ENCODE measurements at regions not wholly inside any gene's neighbourhood (a gene's known extent, or its start where the extent isn't known, plus 50 kb on each side); places are given as distances from the start of the nearest gene placed in this dataset.

DNA sequence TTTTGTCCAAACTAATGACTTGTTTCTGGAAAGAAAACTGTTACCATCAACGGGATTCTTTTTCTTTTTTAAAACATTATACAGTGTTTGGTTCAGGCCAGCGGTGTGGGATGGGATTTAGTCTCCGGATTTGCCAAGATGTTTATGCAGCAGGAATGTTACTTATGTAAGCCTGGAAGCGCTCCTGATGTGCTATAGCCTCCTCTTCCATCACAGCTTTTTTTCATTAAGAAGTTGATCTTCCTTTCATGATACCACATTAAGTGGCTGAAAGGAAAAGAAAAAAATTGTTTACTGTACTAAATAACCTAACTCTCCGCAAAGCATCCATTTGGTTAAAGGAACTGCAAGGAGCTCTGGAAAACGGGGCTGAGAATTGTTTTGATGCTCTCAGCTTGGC lies 120.5 kb upstream of the ALDH1A3 start:
- no peak for TF ChIP-seq TAF1 (IDR thresholded peaks at IDR 0.05; ENCODE audit: borderline replicate concordance, insufficient read depth, low read length)
- no peak for TF ChIP-seq POLR2AphosphoS5 (IDR thresholded peaks at IDR 0.05; ENCODE audit: low read depth, low read length)
- TF ChIP-seq, protein P1, sequence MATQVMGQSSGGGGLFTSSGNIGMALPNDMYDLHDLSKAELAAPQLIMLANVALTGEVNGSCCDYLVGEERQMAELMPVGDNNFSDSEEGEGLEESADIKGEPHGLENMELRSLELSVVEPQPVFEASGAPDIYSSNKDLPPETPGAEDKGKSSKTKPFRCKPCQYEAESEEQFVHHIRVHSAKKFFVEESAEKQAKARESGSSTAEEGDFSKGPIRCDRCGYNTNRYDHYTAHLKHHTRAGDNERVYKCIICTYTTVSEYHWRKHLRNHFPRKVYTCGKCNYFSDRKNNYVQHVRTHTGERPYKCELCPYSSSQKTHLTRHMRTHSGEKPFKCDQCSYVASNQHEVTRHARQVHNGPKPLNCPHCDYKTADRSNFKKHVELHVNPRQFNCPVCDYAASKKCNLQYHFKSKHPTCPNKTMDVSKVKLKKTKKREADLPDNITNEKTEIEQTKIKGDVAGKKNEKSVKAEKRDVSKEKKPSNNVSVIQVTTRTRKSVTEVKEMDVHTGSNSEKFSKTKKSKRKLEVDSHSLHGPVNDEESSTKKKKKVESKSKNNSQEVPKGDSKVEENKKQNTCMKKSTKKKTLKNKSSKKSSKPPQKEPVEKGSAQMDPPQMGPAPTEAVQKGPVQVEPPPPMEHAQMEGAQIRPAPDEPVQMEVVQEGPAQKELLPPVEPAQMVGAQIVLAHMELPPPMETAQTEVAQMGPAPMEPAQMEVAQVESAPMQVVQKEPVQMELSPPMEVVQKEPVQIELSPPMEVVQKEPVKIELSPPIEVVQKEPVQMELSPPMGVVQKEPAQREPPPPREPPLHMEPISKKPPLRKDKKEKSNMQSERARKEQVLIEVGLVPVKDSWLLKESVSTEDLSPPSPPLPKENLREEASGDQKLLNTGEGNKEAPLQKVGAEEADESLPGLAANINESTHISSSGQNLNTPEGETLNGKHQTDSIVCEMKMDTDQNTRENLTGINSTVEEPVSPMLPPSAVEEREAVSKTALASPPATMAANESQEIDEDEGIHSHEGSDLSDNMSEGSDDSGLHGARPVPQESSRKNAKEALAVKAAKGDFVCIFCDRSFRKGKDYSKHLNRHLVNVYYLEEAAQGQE (IDR thresholded peaks at IDR 0.05; ENCODE audit: insufficient read depth in 1 of 2, low read depth in 2 of 2, low read length in 2 of 2) = no peak
- no peak for TF ChIP-seq SIN3A (IDR thresholded peaks at IDR 0.05; ENCODE audit: borderline replicate concordance, insufficient read depth, low read length)
- TF ChIP-seq FOXP2 (optimal IDR thresholded peaks at IDR 0.05; ENCODE audit: borderline replicate concordance, extremely low read depth, extremely low read length, insufficient read depth) = no peak
